ENCODE measurements at regions not wholly inside any gene's neighbourhood (a gene's known extent, or its start where the extent isn't known, plus 50 kb on each side); places are given as distances from the start of the nearest gene placed in this dataset.

- H3K9me3 Mint-ChIP-seq, result peaks cover 7% of the 10 kb centered on the region
- DNase-seq (ENCODE audit: extremely low spot score, unreplicated experiment), result no peak
- H3K4me1 Mint-ChIP-seq (ENCODE audit: unreplicated experiment), result peaks cover 6% of the 10 kb centered on the region
- no peaks in the 10 kb centered on the region for H3K27me3 Mint-ChIP-seq
- H3K36me3 Mint-ChIP-seq, result no peaks in the 10 kb centered on the region
- H3K4me3 Mint-ChIP-seq, result no peak overlapping the region
- TF ChIP-seq CTCF (conservative IDR thresholded peaks at IDR 0.05), result no peak
- H3K27ac Mint-ChIP-seq, result no peak overlapping the region
Measured at GRCh38 chr12:92199819-92200576, 54.4 kb upstream of the BTG1 start.

GRCh38 chr12:92197815-92198214, 52.2 kb upstream of the BTG1 start:
- H3K36me3 Mint-ChIP-seq, result no peaks in the 10 kb centered on the region
- H3K27ac Mint-ChIP-seq, result no peak overlapping the region
- TF ChIP-seq CTCF (conservative IDR thresholded peaks at IDR 0.05), result no peak
- no peak for DNase-seq (ENCODE audit: extremely low spot score, unreplicated experiment)
- H3K4me3 Mint-ChIP-seq, result no peak overlapping the region
- H3K9me3 Mint-ChIP-seq, result peaks cover 7% of the 10 kb centered on the region
- peaks cover 15% of the 10 kb centered on the region for H3K4me1 Mint-ChIP-seq (ENCODE audit: unreplicated experiment)
- H3K27me3 Mint-ChIP-seq, result no peaks in the 10 kb centered on the region

- H3K4me1 Mint-ChIP-seq (ENCODE audit: unreplicated experiment), result peaks cover 24% of the 10 kb centered on the region
- no peaks in the 10 kb centered on the region for H3K36me3 Mint-ChIP-seq
- no peak overlapping the region for H3K4me3 Mint-ChIP-seq
- peaks cover 7% of the 10 kb centered on the region for H3K9me3 Mint-ChIP-seq
- no peak overlapping the region for H3K27ac Mint-ChIP-seq
- H3K27me3 Mint-ChIP-seq, result no peaks in the 10 kb centered on the region
- TF ChIP-seq CTCF (conservative IDR thresholded peaks at IDR 0.05), result no peak
- no peak for DNase-seq (ENCODE audit: extremely low spot score, unreplicated experiment)
Measured at GRCh38 chr12:92196368-92196767, 50.7 kb upstream of the BTG1 start.

All from type B pancreatic cell (in vitro differentiated cells).